SK-N-MC (cell line): ENCODE measurements at regions not wholly inside any gene's neighbourhood (a gene's known extent, or its start where the extent isn't known, plus 50 kb on each side); places are given as distances from the start of the nearest gene placed in this dataset.
"Not testable (repeated sequence)": the region's sequence is repeated elsewhere in the genome, so short reads cannot be mapped to it uniquely, and the experiment has no call there.

Experiments
- DNase-seq: peaks from one replicate; pipeline ENCODE4 v3.0.0-alpha.2; 2011; ENCODE audit warnings: low read depth, low spot score
- H3K27ac ChIP-seq: fragments of 200-600 bp; sonication (generic); 2 replicates; pipeline ENCODE4 v1.5.1; 2016; ENCODE audit warnings: mixed run types
- H3K36me3 ChIP-seq: fragments of 200-600 bp; sonication (generic); 2 replicates; pipeline ENCODE4 v1.6.1; 2017; ENCODE audit warnings: antibody characterized with exemption, low read length, mixed read lengths; ENCODE audit not compliant: insufficient read depth
- H3K4me3 ChIP-seq: fragments of 200-600 bp; sonication (generic); 2 replicates; pipeline ENCODE4 v1.5.1; 2016
- H3K9ac ChIP-seq: fragments of 200-600 bp; sonication (generic); 2 replicates; pipeline ENCODE4 v1.8.0; 2017; ENCODE audit warnings: mixed run types, mixed read lengths; ENCODE audit not compliant: insufficient read length
- H3K9me3 ChIP-seq: fragments of 200-600 bp; sonication (generic); 2 replicates; pipeline ENCODE4 v1.6.1; 2017; ENCODE audit warnings: low read depth, mild to moderate bottlenecking, antibody characterized with exemption, low read length, moderate library complexity, mixed read lengths
- EZH2 ChIP-seq: fragments of 200-600 bp; sonication (generic); IDR thresholded peaks from one replicate; pipeline ENCODE4 v1.6.1; 2017; ENCODE audit warnings: antibody characterized with exemption
- FOXP2 ChIP-seq: optimal IDR thresholded peaks from 2 replicates; pipeline ENCODE3; 2011; ENCODE audit warnings: mild to moderate bottlenecking, moderate library complexity; ENCODE audit not compliant: insufficient read depth; ENCODE audit errors: extremely low read length, control extremely low read depth
- POLR2AphosphoS5 ChIP-seq: IDR thresholded peaks from 2 replicates; pipeline ENCODE4 v1.6.1; 2012; ENCODE audit warnings: mild to moderate bottlenecking, low read depth, low read length, borderline replicate concordance

DNA sequence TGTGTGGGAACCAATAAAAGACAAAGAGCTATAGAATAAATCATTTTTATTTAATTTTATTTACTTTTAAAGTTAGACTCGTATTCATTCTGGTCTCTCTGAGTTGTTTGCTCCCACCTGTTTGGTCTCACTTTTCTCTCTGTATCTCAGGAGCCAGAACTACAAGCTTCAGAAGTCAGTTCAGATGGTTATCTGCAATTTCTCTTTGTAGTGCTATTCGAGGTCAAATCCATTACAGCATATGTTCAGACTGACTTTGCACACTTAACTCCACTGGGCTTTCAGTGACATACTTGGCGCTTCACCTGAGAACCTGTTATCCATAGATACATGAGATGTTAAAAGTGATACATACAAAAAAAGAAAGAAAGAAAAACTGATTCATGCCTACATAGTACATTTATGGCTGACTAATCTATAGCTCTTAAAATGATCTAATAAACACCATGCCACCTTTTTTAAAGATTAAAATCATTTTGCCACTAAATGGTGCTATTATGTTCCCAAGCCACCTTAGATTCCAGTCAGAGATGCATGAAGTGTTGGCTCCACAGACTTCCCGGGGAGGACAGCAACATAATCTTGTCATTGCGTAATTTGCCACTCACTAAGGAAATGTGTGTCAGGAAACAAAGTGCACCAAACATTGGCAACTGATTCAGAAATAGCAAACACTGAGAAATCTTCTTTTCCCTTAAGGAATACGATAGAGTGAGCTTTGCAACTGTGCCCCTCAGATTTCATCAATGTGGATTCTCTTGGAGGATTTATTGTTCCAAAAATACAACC lies 396.7 kb downstream of the HACE1 start:
- peak; percentile 59 for DNase-seq
- Histone ChIP-seq H3K27ac (peak overlapping the region; percentile 88), H3K36me3 (no peaks in the 10 kb centered on the region), H3K4me3 (peak overlapping the region; percentile 29; the same call in 1 of the 2 replicates), H3K9me3 (no peaks in the 10 kb centered on the region), H3K9ac (peak overlapping the region; percentile 28)
- TF ChIP-seq POLR2AphosphoS5 (no peak), FOXP2 (peak; percentile 89), EZH2 (no peak)

DNA sequence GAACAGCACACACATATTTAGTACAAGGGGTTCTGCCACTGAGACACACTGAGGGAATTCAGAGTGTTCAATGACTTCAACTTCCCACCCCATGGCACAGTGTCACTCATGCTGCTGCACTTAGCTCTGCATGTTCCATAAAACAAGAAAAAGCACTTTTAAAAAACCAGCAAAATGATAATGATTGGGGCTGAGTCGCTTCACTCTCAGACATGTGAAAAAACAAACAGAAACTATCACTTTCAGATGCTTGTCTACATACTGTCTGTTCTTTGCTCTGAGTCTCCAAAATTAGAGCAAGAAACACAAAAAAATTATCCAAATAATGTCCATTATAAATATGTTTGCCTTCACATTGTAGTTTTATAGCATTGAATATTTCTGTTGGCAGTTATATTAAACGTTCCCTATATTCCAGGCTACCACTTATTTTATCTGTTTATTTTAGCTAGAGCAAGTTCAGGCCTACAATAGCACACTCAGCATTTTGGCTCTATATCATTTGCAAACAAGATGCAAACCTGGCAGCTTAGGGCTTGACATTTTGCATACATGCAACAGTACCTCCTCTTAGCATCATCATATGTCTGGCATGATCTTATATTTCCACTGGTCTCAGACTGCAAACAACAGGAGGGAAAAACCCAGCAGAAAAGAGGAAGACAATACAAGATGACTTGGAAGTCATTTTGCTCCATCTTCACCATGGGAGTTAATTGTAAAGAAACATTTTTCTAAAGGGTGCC lies 398.8 kb downstream of the HACE1 start:
- H3K9ac ChIP-seq, result no peak overlapping the region
- no peaks in the 10 kb centered on the region for H3K9me3 ChIP-seq
- H3K36me3 ChIP-seq, result no peaks in the 10 kb centered on the region
- H3K4me3 ChIP-seq, result peak overlapping the region; percentile 29
- DNase-seq, result no peak
- peak overlapping the region; percentile 49 for H3K27ac ChIP-seq
- TF ChIP-seq EZH2 (no peak), FOXP2 (no peak), POLR2AphosphoS5 (no peak)

DNA sequence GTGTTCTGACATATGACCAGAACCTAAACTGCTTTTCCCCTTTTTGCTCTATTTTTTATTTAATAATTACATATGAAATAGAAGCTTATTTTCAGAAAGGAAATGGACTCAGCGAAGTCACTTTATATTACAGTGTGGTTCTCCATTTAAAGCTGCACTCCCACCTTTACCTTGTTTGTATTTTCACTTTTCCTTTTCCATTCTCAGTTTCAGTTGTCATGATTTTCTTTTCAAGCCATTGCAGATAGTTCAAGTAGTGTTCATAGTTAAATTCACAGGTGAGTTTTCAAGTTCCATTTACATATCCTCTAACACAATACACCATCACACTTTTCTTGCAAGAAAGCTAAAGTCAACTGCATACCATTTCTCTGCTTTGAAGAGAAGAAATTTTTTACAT lies 400.2 kb downstream of the HACE1 start:
- no peak for DNase-seq
- Histone ChIP-seq H3K9ac (no peak overlapping the region), H3K9me3 (no peaks in the 10 kb centered on the region), H3K27ac (no peak overlapping the region), H3K36me3 (no peaks in the 10 kb centered on the region), H3K4me3 (no peak overlapping the region)
- TF ChIP-seq EZH2, result no peak
- no peak for TF ChIP-seq POLR2AphosphoS5
- no peak for TF ChIP-seq FOXP2

GRCh38 chr6:104449918-104450317 lies 409.8 kb downstream of the HACE1 start:
- no peak overlapping the region for H3K27ac ChIP-seq
- H3K4me3 ChIP-seq, result no peak overlapping the region
- no peaks in the 10 kb centered on the region for H3K36me3 ChIP-seq
- no peaks in the 10 kb centered on the region for H3K9me3 ChIP-seq
- DNase-seq, result no peak
- no peak overlapping the region for H3K9ac ChIP-seq
- TF ChIP-seq EZH2, result no peak
- TF ChIP-seq FOXP2, result no peak
- TF ChIP-seq POLR2AphosphoS5, result no peak

DNA sequence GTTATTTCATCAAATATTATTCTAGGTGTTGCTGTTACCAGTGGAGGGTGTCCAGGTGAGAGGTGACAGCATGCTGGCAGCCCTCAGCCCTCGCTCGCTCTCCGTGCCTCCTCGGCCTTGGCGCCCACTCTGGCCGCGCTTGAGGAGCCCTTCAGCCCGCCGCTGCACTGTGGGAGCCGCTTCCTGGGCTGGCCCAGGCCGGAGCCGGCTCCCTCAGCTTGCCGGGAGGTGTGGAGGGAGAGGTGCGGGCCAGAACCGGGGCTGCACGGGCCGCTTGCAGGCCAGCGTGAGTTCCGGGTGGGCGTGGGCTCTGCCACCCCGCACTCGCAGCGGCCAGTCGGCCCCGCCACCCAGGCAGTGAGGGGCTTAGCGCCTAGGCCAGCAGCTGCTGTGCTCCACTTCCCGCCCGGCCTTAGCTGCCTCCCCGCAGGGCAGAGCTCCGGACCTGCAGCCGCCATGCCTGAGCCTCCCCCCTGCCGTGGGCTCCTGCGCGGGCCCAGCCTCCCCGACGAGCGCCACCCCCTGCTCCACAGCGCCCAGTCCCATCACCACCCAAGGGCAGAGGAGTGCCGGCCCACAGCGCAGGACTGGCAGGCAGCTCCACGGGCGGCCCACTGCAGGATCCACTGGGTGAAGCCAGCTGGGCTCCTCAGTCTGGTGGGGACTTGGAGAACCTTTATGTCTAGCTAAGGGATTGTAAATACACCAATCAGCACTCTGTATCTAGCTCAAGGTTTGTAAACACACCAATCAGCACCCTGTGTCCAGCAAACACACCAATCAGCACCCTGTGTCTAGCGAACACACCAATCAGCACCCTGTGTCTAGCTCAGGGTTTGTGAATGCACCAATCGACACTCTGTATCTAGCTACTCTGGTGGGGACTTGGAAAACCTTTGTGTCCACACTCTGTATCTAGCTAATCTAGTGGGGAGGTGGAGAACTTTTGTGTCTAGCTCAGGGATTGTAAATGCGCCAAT lies 413.3 kb downstream of the HACE1 start:
- DNase-seq, H3K9ac ChIP-seq, H3K9me3 ChIP-seq, H3K27ac ChIP-seq, H3K4me3 ChIP-seq, H3K36me3 ChIP-seq: not testable (repeated sequence)

DNA sequence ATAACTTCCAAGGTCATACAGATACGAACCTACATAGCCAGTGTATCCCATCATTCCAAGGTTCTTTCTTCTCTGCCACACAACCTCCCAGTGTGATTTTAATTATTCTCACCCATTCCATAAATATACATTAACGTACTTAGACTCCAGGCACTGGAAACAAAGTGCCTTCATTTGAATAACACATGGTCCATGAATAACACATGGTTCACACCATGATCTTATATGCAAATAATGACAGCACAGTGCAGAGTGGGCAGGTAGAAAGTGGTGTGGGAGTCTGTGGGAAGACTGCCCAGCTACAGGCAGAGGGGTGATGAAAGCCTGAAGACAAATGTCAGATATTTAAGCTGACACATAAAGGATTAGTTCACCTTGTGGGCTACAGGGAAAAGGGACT lies 425.2 kb downstream of the HACE1 start:
- Histone ChIP-seq H3K36me3 (peaks cover 1% of the 10 kb centered on the region; the same call in 1 of the 2 replicates), H3K27ac (no peak overlapping the region), H3K9me3 (no peaks in the 10 kb centered on the region), H3K9ac (no peak overlapping the region), H3K4me3 (no peak overlapping the region)
- no peak for TF ChIP-seq EZH2
- no peak for TF ChIP-seq FOXP2
- no peak for TF ChIP-seq POLR2AphosphoS5
- no peak for DNase-seq

- peaks cover 22% of the 10 kb centered on the region for H3K36me3 ChIP-seq
- no peak overlapping the region for H3K9ac ChIP-seq
- no peak overlapping the region for H3K27ac ChIP-seq
- no peaks in the 10 kb centered on the region; the same call in 1 of the 2 replicates for H3K9me3 ChIP-seq
- H3K4me3 ChIP-seq, result no peak overlapping the region
- TF ChIP-seq EZH2 (no peak), POLR2AphosphoS5 (no peak), FOXP2 (no peak)
- DNase-seq, result no peak
Measured at GRCh38 chr6:104431096-104431495, 428.6 kb downstream of the HACE1 start.

GRCh38 chr6:104428184-104428583 lies 431.5 kb downstream of the HACE1 start:
- no peak overlapping the region for H3K27ac ChIP-seq
- H3K9me3 ChIP-seq, result no peaks in the 10 kb centered on the region; the same call in 1 of the 2 replicates
- no peak overlapping the region for H3K9ac ChIP-seq
- no peak for DNase-seq
- H3K36me3 ChIP-seq, result peaks cover 22% of the 10 kb centered on the region
- no peak for TF ChIP-seq FOXP2
- no peak for TF ChIP-seq EZH2
- TF ChIP-seq POLR2AphosphoS5, result no peak
- H3K4me3 ChIP-seq, result no peak overlapping the region
